A673 (cell line): ENCODE measurements at regions not wholly inside any gene's neighbourhood (a gene's known extent, or its start where the extent isn't known, plus 50 kb on each side); places are given as distances from the start of the nearest gene placed in this dataset.

Source experiments
- BruUV-seq: library from RNA; stranded (reverse); fragments of 400-500 nt; replicated peaks from 2 replicates; lab custom pipeline; 2021; lab: Mats Ljungman, UMichigan
- CTCF ChIA-PET: fragments of 300-600 bp; sonication (Branson Sonifier 250); formaldehyde crosslinking; loops from one replicate; lab custom pipeline; 2022; ENCODE audit warnings: antibody characterized with exemption; lab: Charles Lee
- POLR2A ChIA-PET: fragments of 300-600 bp; sonication (Branson Sonifier 250); formaldehyde crosslinking; loops from one replicate; lab custom pipeline; 2022; ENCODE audit warnings: antibody characterized with exemption; ENCODE audit not compliant: low non-redundant PET; lab: Charles Lee
- DNase-seq: peaks from one replicate; pipeline ENCODE4 v3.0.0-alpha.2; 2015; ENCODE audit warnings: low spot score
- H3K27ac ChIP-seq: fragments of 200-600 bp; sonication (generic); 2 replicates; pipeline ENCODE4 v1.5.1; 2016; ENCODE audit warnings: mixed run types, low read depth, mild to moderate bottlenecking, mixed read lengths, antibody characterized with exemption, low read length; ENCODE audit not compliant: poor library complexity, severe bottlenecking
- H3K27me3 ChIP-seq: fragments of 200-600 bp; sonication (generic); replicated peaks from 2 replicates; pipeline ENCODE4 v1.6.1; 2017; ENCODE audit warnings: mixed run types, low read depth, mild to moderate bottlenecking, mixed read lengths, antibody characterized with exemption, low read length; ENCODE audit not compliant: insufficient read depth, poor library complexity
- H3K36me3 ChIP-seq: fragments of 200-600 bp; sonication (generic); 2 replicates; pipeline ENCODE4 v1.6.1; 2016; ENCODE audit warnings: mixed run types, mild to moderate bottlenecking, mixed read lengths, antibody characterized with exemption, low read length; ENCODE audit not compliant: insufficient read depth, poor library complexity, severe bottlenecking
- H3K4me1 ChIP-seq: fragments of 200-600 bp; sonication (generic); 2 replicates; pipeline ENCODE4 v1.6.1; 2017; ENCODE audit warnings: mixed run types, mild to moderate bottlenecking, mixed read lengths, antibody characterized with exemption, low read length; ENCODE audit not compliant: insufficient read depth, poor library complexity, severe bottlenecking
- H3K4me3 ChIP-seq: fragments of 200-600 bp; sonication (generic); 2 replicates; pipeline ENCODE4 v1.5.1; 2016; ENCODE audit warnings: low read depth, mixed run types, mild to moderate bottlenecking, mixed read lengths, low read length; ENCODE audit not compliant: poor library complexity, severe bottlenecking
- H3K9me3 ChIP-seq: fragments of 200-600 bp; sonication (generic); 2 replicates; pipeline ENCODE4 v1.6.1; 2016; ENCODE audit warnings: mixed run types, low read depth, mild to moderate bottlenecking, mixed read lengths, antibody characterized with exemption, low read length; ENCODE audit not compliant: poor library complexity, severe bottlenecking
- EZH2 ChIP-seq: fragments of 200-600 bp; sonication (generic); IDR thresholded peaks from 2 replicates; pipeline ENCODE4 v1.6.1; 2017; ENCODE audit warnings: borderline replicate concordance, low read depth, mild to moderate bottlenecking, mixed read lengths, antibody characterized with exemption, low read length; ENCODE audit not compliant: poor library complexity, severe bottlenecking
- intact Hi-C: fragments of 100-400 bp; cut with micrococcal nuclease; formaldehyde crosslinking; loops from one replicate; pipeline ENCODE4 v1.10.0; 2022; ENCODE audit not compliant: unreplicated experiment
- TF ChIP-seq, protein P1 (sequence below): fragments of 300-800, 200-600 bp; sonication (generic); conservative IDR thresholded peaks from 2 replicates; pipeline ENCODE4 v1.5.1; 2017; ENCODE audit warnings: low read depth, mild to moderate bottlenecking, antibody characterized with exemption, low read length, moderate library complexity, mixed read lengths

DNA sequence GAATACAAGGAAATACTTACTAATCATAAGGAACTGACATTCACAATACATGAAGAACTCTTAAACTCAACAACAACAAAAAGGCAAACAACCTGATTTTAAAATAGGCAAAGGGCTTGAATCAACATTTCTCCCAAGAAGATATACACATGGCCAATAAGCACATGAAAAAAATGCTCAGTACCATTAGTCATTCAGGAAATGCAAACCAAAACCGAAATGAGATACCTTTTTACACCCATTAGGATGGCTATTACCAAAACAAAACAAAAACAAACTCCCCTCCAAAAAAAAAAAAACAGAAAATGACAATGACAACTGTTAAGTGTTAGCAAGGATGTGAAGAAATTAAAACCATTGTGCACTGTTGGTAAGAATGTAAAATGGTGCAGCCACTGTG, 104.1 kb upstream of the ZNF462 start:
- Histone ChIP-seq H3K27ac (no peak overlapping the region), H3K9me3 (no peaks in the 10 kb centered on the region), H3K4me3 (no peak overlapping the region), H3K36me3 (no peaks in the 10 kb centered on the region), H3K27me3 (no peaks in the 10 kb centered on the region), H3K4me1 (no peaks in the 10 kb centered on the region)
- POLR2A ChIA-PET: no interaction called here
- TF ChIP-seq, protein P1, sequence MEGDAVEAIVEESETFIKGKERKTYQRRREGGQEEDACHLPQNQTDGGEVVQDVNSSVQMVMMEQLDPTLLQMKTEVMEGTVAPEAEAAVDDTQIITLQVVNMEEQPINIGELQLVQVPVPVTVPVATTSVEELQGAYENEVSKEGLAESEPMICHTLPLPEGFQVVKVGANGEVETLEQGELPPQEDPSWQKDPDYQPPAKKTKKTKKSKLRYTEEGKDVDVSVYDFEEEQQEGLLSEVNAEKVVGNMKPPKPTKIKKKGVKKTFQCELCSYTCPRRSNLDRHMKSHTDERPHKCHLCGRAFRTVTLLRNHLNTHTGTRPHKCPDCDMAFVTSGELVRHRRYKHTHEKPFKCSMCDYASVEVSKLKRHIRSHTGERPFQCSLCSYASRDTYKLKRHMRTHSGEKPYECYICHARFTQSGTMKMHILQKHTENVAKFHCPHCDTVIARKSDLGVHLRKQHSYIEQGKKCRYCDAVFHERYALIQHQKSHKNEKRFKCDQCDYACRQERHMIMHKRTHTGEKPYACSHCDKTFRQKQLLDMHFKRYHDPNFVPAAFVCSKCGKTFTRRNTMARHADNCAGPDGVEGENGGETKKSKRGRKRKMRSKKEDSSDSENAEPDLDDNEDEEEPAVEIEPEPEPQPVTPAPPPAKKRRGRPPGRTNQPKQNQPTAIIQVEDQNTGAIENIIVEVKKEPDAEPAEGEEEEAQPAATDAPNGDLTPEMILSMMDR: no peak
- no peak for TF ChIP-seq EZH2
- DNase-seq: no peak
- no TSS peak for BruUV-seq
- CTCF ChIA-PET: no interaction called here
- intact Hi-C loops: no loop called here

- no peak for DNase-seq
- POLR2A ChIA-PET: no interaction called here
- CTCF ChIA-PET: no interaction called here
Measured at GRCh38 chr9:106761493-106761892, 101.5 kb upstream of the ZNF462 start.

DNA sequence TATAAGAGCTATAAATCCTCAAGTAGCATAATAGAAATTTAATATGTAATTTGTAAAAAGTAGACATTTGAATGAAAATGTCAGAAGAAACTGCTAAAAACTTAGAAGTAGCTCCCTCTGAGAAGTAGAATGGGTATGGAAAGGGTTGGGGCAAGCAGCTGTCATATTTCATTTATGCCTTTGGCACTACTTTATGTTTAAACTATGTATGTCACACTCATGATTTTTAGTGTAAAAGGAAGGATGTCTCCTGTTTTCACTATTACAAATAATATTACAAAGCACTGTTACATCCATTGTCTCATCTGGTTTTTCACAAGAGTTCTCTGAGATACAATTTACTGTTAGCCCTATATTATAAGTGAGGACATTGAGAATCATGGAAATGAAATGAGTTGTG, 96.3 kb upstream of the ZNF462 start:
- intact Hi-C loops: no loop called here
- no peak overlapping the region for H3K27ac ChIP-seq
- H3K9me3 ChIP-seq: no peaks in the 10 kb centered on the region
- H3K36me3 ChIP-seq: no peaks in the 10 kb centered on the region
- no peak for DNase-seq
- H3K27me3 ChIP-seq: no peaks in the 10 kb centered on the region
- TF ChIP-seq EZH2: no peak
- TF ChIP-seq, protein P1: no peak
- no TSS peak for BruUV-seq
- POLR2A ChIA-PET: no interaction called here
- no peaks in the 10 kb centered on the region for H3K4me1 ChIP-seq
- CTCF ChIA-PET: no interaction called here
- no peak overlapping the region for H3K4me3 ChIP-seq

More at GRCh38 chr9:106761493-106761892, 101.5 kb upstream of the ZNF462 start:
- no peak overlapping the region for H3K27ac ChIP-seq
- no peaks in the 10 kb centered on the region for H3K4me1 ChIP-seq
- BruUV-seq: no TSS peak
- H3K27me3 ChIP-seq: no peaks in the 10 kb centered on the region
- intact Hi-C loops: no loop called here
- H3K36me3 ChIP-seq: no peaks in the 10 kb centered on the region
- H3K9me3 ChIP-seq: no peaks in the 10 kb centered on the region
- TF ChIP-seq EZH2: no peak
- TF ChIP-seq, protein P1: no peak
- H3K4me3 ChIP-seq: no peak overlapping the region
